GM18873 (cell line): ENCODE measurements at regions not wholly inside any gene's neighbourhood (a gene's known extent, or its start where the extent isn't known, plus 50 kb on each side); places are given as distances from the start of the nearest gene placed in this dataset.

ENCODE experiments used
- ATAC-seq: cut with Tn5 transposase; IDR thresholded peaks from one replicate; pipeline ENCODE4 v1.9.1; 2021; ENCODE audit warnings: mild to moderate bottlenecking, moderate library complexity, moderate number of reproducible peaks; ENCODE audit not compliant: unreplicated experiment, low FRiP score

GRCh38 chr5:89449392-89450148 is 566.6 kb upstream of the MEF2C start:
- ATAC-seq = no peak

GRCh38 chr5:89447027-89447426 is 564.0 kb upstream of the MEF2C start:
- ATAC-seq = no peak

GRCh38 chr5:89445106-89445745 is 562.2 kb upstream of the MEF2C start:
- no peak for ATAC-seq

- ATAC-seq = no peak
These were observed 561.1 kb upstream of the MEF2C start for GRCh38 chr5:89444088-89444487.

GRCh38 chr5:89443508-89443907 is 560.5 kb upstream of the MEF2C start:
- ATAC-seq = no peak

GRCh38 chr5:89441965-89442364 is 559.0 kb upstream of the MEF2C start:
- ATAC-seq = no peak

GRCh38 chr5:89440670-89441069 is 557.7 kb upstream of the MEF2C start:
- ATAC-seq = no peak

- no peak for ATAC-seq
These were observed 554.8 kb upstream of the MEF2C start for GRCh38 chr5:89437450-89438435.

- no peak for ATAC-seq
These were observed 553.5 kb upstream of the MEF2C start for GRCh38 chr5:89436464-89436863.

- peak; percentile 86 for ATAC-seq
These were observed 552.4 kb upstream of the MEF2C start for GRCh38 chr5:89435347-89435746.

GRCh38 chr5:89428624-89429023 is 545.6 kb upstream of the MEF2C start:
- ATAC-seq = no peak

GRCh38 chr5:89425062-89425461 is 542.1 kb upstream of the MEF2C start:
- ATAC-seq = no peak

GRCh38 chr5:89421035-89421434 is 538.1 kb upstream of the MEF2C start:
- no peak for ATAC-seq

GRCh38 chr5:89418407-89419085 is 535.6 kb upstream of the MEF2C start:
- no peak for ATAC-seq

GRCh38 chr5:89417990-89418389 is 535.0 kb upstream of the MEF2C start:
- ATAC-seq = no peak

- ATAC-seq = no peak
These were observed 534.5 kb upstream of the MEF2C start for GRCh38 chr5:89417515-89417914.

GRCh38 chr5:89411891-89412290 is 528.9 kb upstream of the MEF2C start:
- no peak for ATAC-seq

- no peak for ATAC-seq
These were observed 524.1 kb upstream of the MEF2C start for GRCh38 chr5:89407054-89407453.

GRCh38 chr5:89401659-89402058 is 518.7 kb upstream of the MEF2C start:
- ATAC-seq = no peak

GRCh38 chr5:89401012-89401411 is 518.0 kb upstream of the MEF2C start:
- ATAC-seq = no peak
